DND-41 (cell line): ENCODE measurements at regions not wholly inside any gene's neighbourhood (a gene's known extent, or its start where the extent isn't known, plus 50 kb on each side); places are given as distances from the start of the nearest gene placed in this dataset.

ENCODE experiments used
- EZH2 ChIP-seq: IDR thresholded peaks from 3 replicates; pipeline ENCODE4 v1.6.1; 2012; ENCODE audit warnings: borderline replicate concordance, low read depth, mild to moderate bottlenecking, moderate library complexity, low read length, inconsistent platforms; ENCODE audit not compliant: severe bottlenecking
- TF ChIP-seq, protein P1 (sequence below): IDR thresholded peaks from 2 replicates; pipeline ENCODE4 v1.5.1; 2012; ENCODE audit warnings: borderline replicate concordance, low read length, moderate library complexity, mild to moderate bottlenecking; ENCODE audit not compliant: poor library complexity, severe bottlenecking; ENCODE audit errors: extremely low read depth

DNA sequence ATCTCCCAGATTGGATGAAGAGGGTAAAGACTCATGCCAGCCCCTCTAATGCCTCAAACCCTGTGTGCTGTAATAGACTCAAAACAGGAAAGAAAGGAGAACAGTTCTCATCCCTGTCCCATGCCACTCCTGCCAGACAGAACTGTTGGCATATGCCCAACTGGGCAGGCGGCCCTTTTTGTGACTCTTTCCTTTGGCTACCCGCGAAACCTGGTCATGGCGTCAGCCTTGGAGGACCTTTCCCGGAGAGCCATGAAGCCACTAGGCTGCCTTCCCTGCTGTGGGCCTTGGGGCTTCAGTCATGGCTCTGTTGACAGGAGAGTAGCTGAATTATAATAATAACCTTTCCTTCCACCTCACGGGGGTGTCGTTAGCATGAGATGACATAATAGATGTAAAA, 75.9 kb upstream of the SEMA6A start:
- TF ChIP-seq, protein P1, sequence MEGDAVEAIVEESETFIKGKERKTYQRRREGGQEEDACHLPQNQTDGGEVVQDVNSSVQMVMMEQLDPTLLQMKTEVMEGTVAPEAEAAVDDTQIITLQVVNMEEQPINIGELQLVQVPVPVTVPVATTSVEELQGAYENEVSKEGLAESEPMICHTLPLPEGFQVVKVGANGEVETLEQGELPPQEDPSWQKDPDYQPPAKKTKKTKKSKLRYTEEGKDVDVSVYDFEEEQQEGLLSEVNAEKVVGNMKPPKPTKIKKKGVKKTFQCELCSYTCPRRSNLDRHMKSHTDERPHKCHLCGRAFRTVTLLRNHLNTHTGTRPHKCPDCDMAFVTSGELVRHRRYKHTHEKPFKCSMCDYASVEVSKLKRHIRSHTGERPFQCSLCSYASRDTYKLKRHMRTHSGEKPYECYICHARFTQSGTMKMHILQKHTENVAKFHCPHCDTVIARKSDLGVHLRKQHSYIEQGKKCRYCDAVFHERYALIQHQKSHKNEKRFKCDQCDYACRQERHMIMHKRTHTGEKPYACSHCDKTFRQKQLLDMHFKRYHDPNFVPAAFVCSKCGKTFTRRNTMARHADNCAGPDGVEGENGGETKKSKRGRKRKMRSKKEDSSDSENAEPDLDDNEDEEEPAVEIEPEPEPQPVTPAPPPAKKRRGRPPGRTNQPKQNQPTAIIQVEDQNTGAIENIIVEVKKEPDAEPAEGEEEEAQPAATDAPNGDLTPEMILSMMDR, result no peak
- TF ChIP-seq EZH2, result no peak
